Iris pigment epithelial cell (primary cell): ENCODE measurements at regions not wholly inside any gene's neighbourhood (a gene's known extent, or its start where the extent isn't known, plus 50 kb on each side); places are given as distances from the start of the nearest gene placed in this dataset.
"Not testable (repeated sequence)": the region's sequence is repeated elsewhere in the genome, so short reads cannot be mapped to it uniquely, and the experiment has no call there.

ENCODE experiments used
- DNase-seq: peaks from one replicate; pipeline ENCODE4 v3.0.0-alpha.2; 2011; ENCODE audit warnings: low read depth

- DNase-seq = no peak
Observed at GRCh38 chr3:104127830-104128229, 1238.9 kb upstream of the ALCAM start.

- DNase-seq = peak; percentile 21
Observed at GRCh38 chr3:104132566-104133403, 1233.9 kb upstream of the ALCAM start.

GRCh38 chr3:104133630-104134029, 1233.1 kb upstream of the ALCAM start:
- no peak for DNase-seq

DNA sequence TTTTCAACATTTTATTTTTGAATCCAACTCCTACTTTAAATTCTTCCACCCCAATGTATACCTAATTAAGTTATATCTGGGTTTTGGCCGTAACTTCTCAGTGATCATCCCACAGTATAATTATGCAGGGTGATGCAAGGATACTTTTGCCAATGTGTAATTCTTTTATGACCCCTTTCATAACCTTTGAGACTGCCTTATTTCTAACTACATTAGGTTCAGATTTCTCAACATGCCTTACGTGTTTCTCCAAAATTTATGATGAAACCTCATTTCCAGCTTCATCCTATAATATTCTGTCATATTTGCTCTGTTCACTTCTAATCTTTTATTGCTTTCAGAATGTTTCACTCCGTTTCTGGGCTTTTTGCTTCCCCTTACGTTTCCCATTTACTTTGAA, 1229.6 kb upstream of the ALCAM start:
- no peak for DNase-seq

DNA sequence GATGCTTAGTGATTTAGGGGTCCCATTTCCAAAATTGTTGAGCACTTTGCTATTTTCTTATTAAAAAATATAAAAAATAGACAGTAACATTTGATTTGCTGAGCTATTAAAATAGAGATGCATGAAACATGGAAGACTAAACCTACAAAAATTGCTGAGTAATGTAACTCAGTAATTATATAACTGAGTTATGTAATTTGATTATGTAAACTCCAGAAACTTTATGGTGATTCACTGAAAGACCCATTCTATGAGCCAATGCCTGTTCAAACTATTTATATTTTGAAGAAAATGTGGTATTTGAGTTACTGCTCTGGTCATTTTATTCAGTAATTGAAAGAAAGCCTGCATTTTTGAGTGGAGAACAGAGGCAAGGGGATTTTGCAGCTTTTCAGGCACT, 1221.5 kb upstream of the ALCAM start:
- no peak for DNase-seq

GRCh38 chr3:104149154-104149553, 1217.6 kb upstream of the ALCAM start:
- DNase-seq = no peak

GRCh38 chr3:104150724-104151123, 1216.0 kb upstream of the ALCAM start:
- DNase-seq = no peak

DNA sequence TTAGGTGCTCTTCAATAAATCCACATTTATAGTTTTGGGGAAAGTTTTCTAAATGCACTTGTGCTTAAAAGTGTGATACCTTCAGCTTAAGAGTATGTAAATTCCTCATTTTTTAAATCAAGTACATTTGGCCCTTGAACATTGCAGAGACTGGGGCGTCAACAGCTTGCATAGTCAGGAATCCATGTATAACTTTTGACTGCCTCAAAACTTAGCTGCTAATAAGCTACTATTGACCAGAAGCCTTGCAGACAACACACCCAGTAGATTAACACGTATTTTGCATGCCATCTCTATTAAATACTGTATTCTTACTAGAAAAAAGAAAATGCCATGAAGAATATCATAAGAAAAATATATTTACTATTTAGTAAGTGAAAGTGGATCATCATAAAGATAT, 1211.8 kb upstream of the ALCAM start:
- DNase-seq = no peak

DNA sequence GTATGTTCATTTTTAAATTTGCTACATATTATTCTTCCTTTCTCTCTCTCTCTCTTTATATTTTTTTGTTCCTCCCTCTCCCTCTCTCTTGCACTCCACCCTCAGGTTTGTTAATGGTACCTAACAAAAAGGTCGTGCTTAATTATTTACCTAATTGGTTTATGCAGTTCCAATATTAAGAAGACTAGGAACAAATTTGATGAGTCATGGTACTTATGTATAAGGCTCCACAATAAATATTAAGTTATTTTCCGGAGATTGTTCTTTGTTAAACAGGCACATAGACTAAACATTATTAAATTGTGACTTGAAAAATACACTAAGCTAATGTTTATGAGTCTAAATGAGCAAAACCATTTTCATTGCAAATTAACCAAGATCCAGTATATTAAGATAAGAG, 1200.8 kb upstream of the ALCAM start:
- DNase-seq = no peak

GRCh38 chr3:104168386-104168785, 1198.3 kb upstream of the ALCAM start:
- DNase-seq = no peak

DNA sequence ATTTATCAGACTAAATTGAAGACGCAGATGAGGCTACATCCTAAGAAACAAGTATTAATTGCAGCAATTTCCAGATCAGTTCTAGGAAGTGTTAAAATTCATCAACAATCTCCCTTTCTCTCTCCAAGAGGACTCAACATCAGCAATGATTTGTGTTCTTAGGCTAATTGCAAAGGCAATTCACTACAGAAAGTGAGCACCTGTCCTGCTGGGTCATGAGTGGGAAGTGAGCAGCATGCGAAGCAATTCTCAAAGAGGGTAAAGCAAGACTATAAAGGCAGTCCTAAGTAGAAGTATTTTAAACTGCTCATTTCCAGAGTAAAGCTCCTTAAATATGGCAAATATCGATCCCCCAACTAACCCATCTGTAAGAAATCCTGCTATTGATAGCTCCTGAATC, 1191.0 kb upstream of the ALCAM start:
- no peak for DNase-seq

DNA sequence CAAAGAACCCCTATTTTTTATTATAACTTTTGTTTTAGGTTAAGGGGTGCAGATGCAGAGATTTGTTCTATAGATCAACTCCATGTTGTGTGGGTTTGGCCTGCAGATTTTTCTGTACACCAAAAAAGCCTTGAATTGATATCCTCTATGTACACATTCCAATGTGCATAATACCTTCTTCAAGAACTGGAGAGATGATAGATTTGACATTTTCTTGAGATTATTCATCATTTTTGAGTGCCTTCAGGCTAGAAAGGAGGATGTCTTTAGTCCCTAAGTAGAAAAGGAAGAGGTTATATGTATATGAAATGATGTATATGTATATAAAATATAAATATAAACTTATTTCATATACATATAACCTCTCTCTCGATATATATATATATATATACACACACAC, 1190.0 kb upstream of the ALCAM start:
- no peak for DNase-seq

DNA sequence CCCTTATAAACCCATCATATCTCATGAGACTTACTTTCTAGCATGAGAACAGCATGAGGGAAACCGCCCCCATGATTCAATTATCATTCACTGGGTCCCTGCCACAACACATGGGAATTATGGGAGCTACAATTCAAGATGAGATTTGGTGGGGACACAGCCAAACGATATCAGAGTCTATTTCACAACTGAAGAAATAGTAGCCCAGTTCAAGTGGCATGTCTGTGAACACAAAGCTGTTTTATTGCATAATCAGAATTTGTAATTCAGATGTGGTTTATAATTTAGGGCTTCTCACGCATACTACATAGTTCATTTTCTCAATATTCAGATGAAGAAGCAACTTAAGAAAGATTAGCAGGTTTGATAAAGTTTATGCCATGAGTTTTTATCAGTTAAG, 1188.0 kb upstream of the ALCAM start:
- no peak for DNase-seq

GRCh38 chr3:104180906-104181305, 1185.8 kb upstream of the ALCAM start:
- DNase-seq = no peak

DNA sequence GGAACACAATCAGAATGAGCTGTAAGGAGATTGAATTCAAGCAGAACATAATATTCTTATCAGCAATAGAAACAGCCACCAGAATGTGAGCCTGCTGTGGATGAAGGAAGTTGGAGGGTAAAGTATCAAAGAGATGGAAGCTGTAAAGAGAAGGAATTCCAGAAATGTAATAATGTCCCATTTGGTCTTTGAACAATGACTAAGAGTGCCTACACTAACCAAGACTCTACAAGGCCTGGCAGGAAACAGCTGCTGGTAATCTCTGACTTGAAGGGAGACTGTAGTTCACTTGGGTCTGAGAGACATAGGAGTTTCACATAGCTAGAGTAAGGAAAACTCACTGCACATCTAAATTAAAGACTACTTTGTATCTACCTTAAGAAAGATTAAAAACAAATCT, 1176.0 kb upstream of the ALCAM start:
- peak; percentile 14 for DNase-seq

- peak; percentile 8 for DNase-seq
Observed at GRCh38 chr3:104198131-104198530, 1168.6 kb upstream of the ALCAM start.

DNA sequence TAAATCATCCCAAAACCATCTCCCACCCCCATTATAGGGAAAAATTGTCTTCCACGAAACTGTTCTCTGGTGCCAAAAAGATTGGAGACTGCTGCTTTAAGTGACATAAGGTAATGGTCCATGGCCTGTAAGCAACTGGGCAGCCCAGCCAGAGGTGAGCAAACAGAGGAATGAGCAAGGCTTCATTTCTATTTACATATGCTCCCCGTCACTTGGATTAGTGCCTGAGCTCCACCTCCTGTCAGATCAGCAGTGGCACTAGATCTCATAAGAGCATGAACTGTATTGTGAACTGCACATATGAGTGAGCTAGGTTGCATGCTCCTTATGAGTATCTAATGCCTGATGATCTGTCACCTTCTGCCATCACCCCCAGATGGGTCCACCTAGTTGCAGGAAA, 1159.8 kb upstream of the ALCAM start:
- DNase-seq = peak; percentile 0

- no peak for DNase-seq
Observed at GRCh38 chr3:104214277-104214676, 1152.4 kb upstream of the ALCAM start.

DNA sequence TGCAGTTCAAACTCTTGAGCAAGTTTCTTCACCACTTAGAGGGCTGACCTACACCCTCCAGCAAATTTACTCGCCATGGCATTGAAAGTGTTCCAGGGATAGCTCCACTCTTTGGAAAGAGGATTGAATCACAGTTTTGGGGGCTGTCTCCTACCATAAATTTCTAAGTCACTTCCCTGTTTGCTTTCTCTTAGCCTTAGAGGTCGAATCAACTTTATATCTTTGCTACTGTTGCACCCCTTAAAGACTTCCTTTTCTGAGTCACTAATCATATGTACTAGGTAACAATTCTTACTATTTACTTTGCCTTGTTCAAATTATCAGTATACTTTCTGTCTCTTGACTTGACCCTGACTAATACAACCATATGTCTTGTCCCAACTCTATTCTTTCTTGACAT, 1151.8 kb upstream of the ALCAM start:
- no peak for DNase-seq

GRCh38 chr3:104219046-104219445, 1147.7 kb upstream of the ALCAM start:
- DNase-seq = not testable (repeated sequence)

DNA sequence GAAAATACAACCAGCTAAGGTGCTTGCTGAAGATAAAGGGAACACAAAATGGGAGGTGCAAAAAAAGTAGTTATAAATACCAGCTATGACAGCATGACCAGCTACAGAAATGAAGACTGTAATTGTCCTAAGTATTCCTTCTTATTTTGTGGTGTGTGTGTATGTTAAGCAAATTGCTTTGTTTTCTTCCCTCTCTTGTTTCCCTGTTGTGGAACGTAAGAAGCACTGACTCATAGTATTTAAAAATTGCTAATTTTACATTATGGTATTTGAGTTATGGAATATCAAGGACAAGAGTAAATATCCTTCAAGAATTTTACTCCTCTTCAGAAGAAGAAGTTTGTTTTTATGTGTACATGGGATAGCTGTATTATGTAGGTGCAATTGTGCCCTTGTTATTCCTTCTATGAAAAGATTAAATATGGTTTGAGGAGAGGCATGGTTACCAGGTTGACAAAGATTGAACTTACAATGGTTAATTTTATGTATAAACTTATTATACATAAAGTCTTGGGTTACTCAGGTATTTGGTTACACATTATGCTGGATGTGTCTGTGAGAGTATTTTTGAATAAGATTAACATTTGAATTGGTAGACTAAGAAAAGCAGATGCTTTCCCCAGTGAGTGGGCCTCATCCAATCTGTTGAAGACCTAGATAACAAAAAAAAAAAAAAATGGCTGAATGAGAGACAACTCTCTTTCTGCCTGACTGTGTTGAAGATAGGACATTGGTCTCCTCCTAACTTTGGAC, 1132.1 kb upstream of the ALCAM start:
- DNase-seq = no peak

DNA sequence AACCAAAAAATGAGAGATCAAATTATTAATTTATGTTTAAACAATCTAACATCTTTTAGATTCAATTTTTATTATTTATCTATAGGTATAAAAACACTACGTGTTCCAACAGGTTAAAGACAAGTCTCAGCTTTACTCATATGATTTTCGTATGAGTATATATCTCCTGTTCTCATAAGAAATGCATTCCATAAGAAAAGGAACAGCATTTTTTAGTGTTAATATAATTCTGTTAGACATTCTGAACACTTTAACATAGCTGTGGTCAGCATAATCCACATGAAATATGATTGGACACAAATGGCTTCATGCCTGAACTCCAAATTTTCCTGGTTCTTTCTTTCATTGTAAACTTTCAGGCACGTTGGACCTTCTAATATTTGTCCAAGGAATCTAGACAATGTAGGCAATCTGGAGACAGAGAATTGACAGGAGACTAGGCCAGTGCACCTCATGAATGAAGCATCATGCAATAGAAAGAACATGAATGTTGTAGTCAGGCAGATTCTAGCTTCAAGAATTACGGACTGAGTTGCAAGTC, 1122.0 kb upstream of the ALCAM start:
- DNase-seq = no peak

DNA sequence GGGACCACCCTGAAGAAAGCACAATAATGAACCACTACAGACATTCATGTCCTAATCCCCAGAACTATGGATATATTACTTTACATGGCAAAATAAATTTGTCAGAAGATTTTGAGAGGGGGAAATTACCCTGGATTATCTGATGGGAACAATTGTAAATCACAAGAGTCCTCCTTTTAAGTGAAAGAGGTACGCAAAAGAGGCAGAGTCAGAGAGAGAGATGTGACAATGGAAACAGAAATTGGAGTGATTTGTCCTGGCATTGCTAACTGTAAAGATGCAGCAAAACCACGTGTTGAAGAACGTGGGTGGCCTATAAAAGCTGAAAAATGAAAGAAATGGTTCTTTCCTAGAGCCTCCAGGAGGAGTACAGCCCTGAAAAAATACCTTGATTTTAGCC, 1121.4 kb upstream of the ALCAM start:
- DNase-seq = no peak
